Loucy (cell line): ENCODE measurements at regions not wholly inside any gene's neighbourhood (a gene's known extent, or its start where the extent isn't known, plus 50 kb on each side); places are given as distances from the start of the nearest gene placed in this dataset.

Experiments used
- EZH2phosphoT487 ChIP-seq: fragments of 200-600 bp; IDR thresholded peaks from 2 replicates; pipeline ENCODE4 v1.6.1; 2018; ENCODE audit warnings: antibody characterized with exemption, mild to moderate bottlenecking, moderate library complexity, borderline replicate concordance
- TF ChIP-seq, protein P1 (sequence below): fragments of 200-600 bp; sonication (generic); conservative IDR thresholded peaks from 2 replicates; pipeline ENCODE4 v1.5.1; 2014; ENCODE audit warnings: mild to moderate bottlenecking, antibody characterized with exemption, low read length

DNA sequence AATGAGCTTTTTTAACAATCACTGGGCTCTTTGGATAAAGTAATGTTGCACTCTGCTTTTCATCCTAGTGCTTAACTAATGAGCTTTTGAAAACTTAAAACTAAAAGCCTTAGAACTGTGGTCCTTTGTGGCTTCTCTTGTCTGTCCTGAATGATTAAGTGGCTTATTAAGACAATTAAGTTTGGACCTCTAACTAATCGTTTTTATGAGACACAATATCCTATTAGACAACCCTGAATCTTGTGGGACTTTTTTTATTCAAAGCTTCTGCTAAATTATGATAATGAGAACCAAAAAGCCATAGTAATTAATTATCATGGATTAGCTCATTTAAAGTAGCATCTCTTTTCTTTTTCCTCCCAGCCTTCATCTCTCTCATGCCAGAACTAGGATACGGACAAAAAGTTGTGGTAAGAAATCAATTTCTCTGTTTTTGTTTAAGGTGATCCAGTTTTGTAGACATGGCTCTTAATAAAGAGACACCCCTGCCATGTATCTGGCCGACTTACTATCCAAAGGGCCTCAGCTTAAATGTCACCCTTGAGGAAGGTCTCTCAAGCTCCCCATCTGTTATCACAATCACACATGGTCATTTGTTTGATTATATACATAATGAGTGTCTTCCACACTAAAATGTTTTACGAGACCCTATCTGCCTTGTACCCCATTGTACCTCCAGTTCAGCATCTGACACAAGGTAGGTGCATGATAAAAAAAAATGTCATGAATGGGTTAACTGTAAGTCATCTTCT is 384.4 kb upstream of the IRAK1BP1 start:
- TF ChIP-seq, protein P1, sequence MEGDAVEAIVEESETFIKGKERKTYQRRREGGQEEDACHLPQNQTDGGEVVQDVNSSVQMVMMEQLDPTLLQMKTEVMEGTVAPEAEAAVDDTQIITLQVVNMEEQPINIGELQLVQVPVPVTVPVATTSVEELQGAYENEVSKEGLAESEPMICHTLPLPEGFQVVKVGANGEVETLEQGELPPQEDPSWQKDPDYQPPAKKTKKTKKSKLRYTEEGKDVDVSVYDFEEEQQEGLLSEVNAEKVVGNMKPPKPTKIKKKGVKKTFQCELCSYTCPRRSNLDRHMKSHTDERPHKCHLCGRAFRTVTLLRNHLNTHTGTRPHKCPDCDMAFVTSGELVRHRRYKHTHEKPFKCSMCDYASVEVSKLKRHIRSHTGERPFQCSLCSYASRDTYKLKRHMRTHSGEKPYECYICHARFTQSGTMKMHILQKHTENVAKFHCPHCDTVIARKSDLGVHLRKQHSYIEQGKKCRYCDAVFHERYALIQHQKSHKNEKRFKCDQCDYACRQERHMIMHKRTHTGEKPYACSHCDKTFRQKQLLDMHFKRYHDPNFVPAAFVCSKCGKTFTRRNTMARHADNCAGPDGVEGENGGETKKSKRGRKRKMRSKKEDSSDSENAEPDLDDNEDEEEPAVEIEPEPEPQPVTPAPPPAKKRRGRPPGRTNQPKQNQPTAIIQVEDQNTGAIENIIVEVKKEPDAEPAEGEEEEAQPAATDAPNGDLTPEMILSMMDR: no peak
- TF ChIP-seq EZH2phosphoT487: no peak
